GM18507 (cell line): ENCODE measurements at regions not wholly inside any gene's neighbourhood (a gene's known extent, or its start where the extent isn't known, plus 50 kb on each side); places are given as distances from the start of the nearest gene placed in this dataset.
"Not testable (repeated sequence)": the region's sequence is repeated elsewhere in the genome, so short reads cannot be mapped to it uniquely, and the experiment has no call there.

Experiments
- DNase-seq: peaks from one replicate; pipeline ENCODE4 v3.0.0; 2011; ENCODE audit warnings: low read depth; ENCODE audit not compliant: insufficient read length; ENCODE audit errors: extremely low spot score
- FAIRE-seq: peaks from 2 replicates; lab custom pipeline; 2011; peaks lifted over from hg19 to GRCh38; lab: Jason Lieb, UNC

DNA sequence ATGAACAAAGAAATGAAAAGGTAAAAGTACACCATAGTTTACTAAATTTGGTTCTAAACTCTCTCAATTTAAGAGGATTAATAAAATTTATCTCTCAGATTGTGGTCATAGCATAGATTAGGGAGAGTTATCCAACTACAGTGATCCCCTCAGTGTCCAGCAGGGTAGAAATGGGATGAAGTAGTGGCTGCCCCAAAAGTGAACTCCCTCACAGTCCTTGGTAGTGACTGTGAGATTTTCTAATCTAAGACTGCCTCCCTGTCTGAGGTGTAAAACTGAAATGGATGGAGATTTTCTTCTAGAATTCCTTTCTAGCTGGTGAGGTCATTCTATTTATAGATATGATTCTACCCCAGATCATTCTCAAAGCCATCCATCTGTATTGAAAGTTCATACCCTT is 455.5 kb downstream of the ACTL7B start:
- DNase-seq = no peak
- FAIRE-seq = no peak

DNA sequence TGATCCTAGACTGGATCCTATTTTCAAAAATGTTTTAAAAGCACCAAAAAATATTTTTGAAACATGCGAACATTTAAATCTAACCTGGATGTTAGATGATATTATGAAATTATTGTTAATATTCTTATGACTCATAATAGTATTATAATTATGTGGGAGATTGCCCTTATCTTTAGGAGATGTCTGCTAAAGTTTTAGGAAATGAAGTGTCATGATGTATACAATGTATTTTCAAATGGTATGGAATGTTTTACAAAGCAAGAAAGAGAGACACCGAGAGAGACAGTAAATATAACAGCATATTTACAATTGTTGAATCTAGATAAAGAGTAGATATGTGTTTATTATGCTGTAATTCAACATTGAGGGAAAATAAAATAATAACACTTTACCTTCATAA is 455.9 kb downstream of the ACTL7B start:
- DNase-seq (no peak), FAIRE-seq (no peak)

DNA sequence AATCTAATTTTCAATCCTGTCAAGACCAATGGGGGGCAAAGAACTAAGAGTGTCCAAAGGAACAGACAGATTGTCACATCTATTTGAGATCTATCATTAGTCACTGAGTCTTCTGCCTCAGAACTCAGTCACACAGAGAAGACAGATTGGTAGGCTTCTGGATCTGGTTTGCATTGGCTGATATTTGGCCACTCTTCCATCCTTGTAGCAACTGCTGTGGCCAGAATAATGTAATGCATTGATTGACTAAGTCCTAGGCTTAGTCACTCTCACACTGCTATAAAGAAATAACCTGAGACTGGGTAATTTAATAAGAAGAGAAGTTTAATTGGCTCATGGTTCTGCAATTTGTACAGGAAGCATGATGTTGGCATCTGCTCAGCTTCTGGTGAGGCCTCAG is 458.5 kb downstream of the ACTL7B start:
- FAIRE-seq (no peak), DNase-seq (no peak)

DNA sequence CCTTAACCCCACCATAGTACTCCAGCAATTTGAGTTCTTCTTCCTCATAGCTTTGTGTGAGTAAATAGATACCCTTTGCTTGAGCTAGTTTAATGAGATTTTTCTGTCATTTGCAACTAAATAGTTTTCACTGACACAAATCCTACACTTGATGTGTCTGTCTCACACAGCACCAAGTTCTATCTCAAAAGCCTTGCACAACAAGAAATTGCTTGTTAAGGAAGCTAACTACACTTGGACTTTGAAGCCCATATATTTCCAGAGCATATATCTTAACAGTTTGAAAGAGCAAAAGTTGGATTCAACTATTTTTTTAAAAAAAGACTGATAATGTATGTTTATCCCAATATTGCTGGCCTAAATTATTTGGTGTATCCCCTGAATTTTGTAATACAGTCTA is 459.2 kb downstream of the ACTL7B start:
- no peak for FAIRE-seq
- DNase-seq = no peak

DNA sequence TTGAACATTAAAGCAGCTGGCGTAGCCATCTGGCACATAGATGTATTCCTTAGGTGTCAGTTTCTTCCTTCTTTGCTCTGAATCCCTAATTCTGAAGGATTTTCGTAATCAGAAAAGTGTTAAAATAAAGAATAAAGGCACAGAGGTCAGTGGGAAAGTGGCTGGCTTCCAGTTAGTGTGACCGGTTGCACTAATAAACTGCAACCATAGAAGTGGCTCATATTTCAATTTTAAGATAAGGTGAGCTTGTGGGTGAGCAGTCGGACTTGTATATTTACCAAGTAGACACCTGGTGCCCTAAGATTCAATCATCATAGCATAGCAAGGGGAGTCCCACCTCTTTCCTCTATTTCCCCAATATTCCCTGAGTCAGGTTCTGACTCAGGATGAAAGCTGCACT is 459.6 kb downstream of the ACTL7B start:
- DNase-seq (no peak), FAIRE-seq (no peak)

DNA sequence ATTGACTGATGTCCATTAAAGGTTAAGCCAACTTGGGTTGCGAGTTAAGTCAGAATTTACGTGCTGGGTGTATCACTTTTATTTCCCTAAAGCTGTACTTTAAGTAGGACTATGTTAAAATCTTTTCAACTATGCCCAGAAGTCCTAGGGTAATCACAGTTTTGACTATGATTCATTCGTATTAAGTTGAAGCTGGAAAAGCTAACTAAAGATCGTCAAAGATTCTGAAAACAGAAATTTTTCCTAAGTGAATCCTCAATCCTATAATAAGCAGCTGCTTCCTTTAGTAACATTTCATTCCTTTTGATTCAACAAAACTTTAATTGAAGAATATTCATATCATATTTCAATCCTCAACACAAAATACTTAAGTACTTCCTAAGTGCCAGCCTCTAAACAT is 460.4 kb downstream of the ACTL7B start:
- no peak for DNase-seq

DNA sequence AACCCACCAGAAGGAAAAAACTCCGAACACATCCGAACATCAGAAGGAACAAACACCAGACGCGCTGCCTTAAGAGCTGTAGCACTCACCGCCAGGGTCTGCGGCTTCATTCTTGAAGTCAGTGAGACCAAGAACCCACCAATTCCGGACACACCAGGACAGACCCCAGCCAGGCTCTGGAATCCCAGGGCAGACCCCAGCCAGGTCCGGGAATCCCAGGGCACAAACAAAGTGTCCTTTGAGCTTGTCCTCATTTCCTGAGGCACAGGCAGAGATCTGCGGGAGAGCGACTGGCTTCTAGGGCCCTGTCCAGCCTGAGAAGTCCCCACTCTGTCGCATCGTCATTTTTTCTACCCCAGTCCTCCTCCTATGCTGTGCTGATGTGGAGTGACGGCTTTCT is 461.1 kb downstream of the ACTL7B start:
- no peak for FAIRE-seq
- DNase-seq = no peak

More for the DNA sequence above, 460.4 kb downstream of the ACTL7B start:
- no peak for FAIRE-seq

DNA sequence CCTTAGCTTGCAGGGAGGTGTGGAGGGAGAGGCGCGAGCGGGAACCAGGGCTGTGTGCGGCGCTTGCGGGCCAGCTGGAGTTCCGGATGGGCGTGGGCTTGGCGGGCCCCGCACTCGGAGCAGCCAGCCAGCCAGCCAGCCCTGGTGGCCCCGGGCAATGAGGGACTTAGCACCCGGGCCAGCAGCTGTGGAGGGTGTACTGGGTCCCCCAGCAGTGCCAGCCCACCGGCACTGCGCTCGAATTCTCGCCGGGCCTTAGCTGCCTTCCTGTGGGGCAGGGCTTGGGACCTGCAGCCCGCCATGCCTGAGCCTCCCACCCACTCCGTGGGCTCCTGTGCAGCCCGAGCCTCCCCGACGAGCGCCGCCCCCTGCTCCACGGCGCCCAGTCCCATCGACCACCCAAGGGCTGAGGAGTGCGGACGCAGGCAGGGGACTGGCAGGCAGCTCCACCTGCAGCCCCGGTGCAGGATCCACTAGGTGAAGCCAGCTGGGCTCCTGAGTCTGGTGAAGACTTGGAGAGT is 462.2 kb downstream of the ACTL7B start:
- not testable (repeated sequence) for DNase-seq, FAIRE-seq

DNA sequence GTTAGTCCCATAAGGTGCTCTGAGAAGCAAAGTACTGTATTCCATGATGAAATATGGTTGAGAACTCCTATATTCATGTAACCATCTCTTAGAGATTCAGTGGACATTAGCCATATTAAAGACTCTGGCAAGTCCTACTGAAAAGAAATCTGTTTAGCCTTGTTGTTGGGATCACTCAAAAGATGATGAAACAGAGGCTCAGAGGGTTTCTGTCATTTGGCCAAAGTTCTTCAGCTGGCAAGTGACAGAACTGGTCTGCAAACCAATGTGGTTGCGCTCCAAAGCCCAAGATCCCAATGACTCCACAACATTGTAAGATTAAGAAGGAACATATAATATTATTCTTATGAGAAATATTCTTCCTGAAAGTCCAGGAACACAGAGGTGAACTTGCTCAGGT is 462.9 kb downstream of the ACTL7B start:
- FAIRE-seq (no peak), DNase-seq (no peak)

DNA sequence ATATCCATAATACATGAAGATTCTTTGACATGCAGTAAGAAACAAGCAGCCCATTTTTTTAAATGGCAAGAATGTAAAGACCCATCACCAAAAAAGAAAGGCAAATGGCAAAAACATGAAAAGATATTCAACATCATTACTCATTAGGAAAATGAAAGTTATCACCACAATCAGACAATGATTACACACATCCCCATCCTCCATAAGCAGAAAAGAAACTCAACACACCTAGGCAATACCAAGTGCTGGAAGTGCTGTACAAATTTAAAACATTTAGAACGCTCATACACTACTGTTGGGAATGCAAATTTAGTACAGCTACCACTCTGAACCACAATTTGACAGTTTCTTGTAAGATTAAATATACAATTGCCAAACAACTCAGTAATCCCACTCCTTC is 466.7 kb downstream of the ACTL7B start:
- FAIRE-seq = peak; percentile 9
- DNase-seq = no peak

DNA sequence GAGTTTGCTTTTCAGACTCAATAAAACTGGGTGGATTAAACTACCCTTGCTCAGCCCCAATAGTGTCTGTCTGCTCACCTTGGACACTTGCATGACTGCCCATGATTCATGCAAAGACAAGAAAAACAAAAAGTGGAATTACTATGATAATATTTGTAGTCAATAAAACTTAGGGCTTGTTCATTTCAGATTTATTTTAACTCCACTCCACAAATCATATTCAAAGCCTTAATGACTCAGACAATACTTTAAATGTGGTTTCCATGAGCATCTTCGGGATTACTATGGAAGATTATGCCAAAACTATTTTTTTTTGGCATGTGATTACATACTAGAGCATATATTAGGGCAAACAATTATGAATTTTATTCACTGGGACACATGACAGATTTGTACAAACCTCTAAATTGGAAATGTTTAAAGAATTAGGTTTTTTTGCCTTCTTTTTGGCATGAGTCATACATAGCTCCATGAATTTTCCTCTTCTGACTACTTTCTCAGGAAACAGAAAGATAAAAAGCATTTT is 468.9 kb downstream of the ACTL7B start:
- DNase-seq (no peak), FAIRE-seq (no peak)

DNA sequence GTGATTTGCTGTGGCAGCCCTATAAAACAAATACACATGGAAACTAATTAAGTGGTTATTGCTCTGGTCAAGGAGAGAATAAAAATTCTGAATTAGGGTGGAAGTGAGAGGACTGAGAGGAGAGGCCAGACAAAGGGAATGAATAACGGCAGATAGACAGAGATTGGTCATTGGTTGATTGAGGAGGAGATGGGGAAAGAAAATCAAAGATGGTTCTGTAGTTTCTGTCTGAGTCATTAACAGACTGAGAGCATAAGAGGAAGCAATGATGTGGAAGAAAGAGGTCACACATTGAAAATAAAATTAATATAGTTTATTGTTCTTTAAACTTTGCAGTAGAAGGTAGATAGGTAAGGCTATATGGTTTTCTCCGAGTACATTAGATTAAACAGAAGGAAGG is 469.8 kb downstream of the ACTL7B start:
- FAIRE-seq = peak; percentile 39
- DNase-seq = no peak

DNA sequence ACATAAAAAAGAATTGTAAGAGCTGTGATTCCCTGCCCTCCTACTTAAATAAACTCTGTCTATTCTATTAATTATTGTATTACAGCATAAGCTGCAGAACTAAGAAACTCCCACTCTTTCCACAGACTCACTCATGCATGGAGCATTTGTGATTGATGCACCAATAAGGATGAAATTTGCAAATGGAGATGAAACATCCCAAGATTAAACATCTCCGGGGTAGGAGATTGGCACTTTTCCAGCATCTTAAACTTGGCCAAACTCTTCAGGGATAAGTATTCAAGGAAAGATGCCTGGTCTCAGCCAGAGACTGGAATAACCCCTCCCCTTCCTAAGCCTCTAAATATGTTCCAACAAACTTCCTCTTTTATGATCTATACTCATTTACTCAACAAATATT is 472.0 kb downstream of the ACTL7B start:
- FAIRE-seq (no peak), DNase-seq (no peak)

DNA sequence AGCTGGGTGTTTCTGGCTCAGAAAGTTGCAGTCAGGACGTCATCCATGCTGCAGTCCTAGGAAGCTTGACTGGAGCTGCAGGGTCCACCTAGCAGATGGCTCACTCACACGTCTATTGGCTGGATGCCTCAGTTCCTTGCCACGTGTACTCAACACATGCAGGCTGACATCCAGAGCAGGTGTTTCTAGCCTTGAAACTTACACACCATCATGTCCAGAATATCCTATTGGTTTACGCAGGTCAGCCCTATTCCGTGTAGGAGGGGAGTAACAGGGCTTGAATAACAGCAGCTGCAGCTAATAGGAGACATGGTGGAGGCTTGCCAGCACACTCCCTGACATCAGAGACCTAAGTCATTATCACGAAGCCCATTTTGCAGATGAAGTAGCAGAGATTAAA is 473.5 kb downstream of the ACTL7B start:
- FAIRE-seq = no peak
- DNase-seq = no peak

DNA sequence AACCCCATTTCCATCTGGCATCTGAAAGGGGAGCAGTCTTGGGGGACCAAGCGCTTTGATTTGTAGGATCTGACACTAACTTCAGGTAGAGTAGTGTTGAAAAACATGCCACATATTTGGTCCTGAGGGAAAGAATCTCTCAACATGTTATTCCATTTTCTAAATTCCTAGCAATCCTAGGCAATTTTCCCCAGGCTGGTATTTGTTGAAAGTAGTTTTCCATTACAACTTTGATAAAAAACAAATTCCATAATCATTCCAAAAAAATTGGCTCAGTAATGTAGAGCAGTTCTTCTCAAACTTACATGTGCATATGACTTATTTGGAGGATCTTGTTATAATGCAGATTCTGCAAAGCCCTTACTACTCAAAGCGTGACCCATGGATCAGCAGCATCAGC is 477.9 kb downstream of the ACTL7B start:
- no peak for DNase-seq
- no peak for FAIRE-seq

DNA sequence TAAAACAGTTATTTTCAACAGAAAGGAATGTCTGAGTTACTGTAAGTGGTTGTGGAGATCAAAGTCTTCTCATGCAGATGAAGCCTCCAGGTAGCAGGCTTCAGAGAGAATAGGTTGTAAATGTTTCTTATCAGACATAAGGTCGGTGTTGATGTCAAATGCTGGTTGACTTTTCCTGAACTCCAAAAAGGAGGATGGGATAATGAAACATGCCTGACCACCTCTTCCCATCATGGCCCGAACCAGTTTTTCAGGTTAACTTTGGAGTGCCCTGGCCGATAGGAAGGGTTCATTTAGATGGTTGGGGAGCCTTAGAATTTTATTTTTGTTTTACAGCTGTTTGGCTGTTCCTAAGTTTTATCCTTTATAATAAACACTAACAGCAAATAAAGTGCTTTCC is 478.4 kb downstream of the ACTL7B start:
- no peak for FAIRE-seq

DNA sequence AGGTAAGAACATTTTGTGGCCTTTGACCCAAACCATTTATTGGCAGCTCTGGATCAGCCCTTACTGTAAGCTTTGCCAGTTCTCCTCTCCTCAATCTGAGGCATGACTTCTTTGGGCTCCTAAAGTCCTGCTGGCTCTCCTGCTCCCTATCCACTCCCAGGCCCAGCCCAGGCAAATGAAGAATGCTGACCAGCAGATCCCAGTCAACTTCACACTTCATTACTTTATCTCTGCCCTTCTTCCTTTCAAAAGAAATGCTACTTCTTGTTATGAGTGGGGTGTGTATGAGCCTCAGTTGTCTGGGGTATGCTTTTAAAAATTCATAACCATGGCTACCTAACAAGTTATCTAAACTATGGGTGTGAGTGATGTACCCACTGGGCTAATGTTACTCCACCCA is 479.6 kb downstream of the ACTL7B start:
- DNase-seq (no peak), FAIRE-seq (no peak)

More for the DNA sequence above, 478.4 kb downstream of the ACTL7B start:
- DNase-seq = no peak

DNA sequence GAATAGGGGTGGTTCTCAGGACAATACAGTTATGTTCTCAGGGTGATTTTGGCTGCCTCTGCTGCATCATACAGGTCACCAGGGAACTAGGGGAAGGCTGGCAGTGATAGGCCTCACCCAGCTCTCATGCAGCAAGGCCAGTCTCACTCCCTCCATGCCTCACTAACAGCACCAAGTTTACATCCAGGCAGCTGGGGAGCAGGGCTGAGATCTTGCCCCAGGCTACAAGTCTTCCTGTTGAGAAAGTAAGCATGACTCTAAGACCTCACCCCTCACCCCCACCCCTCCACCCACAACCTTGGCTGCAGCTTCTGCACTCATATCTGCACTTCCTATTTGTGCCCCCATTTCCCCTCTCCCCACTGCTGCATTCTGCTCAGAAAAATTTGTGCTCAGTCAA is 481.2 kb downstream of the ACTL7B start:
- DNase-seq (no peak), FAIRE-seq (no peak)

DNA sequence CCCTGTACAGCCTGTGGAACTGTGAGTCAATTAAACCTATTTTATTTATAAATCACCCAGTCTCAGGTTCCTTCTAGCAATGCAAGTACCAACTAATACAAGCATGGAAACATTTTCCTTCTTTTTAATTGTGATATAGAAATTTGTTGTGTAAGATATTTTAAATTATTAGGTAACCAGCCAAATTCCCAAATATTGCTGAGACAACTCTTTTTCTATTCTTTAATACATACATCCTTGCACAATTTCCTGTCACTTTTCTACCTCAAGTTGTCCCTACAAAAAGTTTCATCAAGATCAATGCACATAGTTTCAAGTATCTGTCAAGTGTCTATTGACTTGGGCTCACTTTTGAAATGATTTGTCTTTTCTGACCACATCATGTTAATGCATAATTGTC is 488.6 kb downstream of the ACTL7B start:
- DNase-seq (no peak), FAIRE-seq (no peak)

DNA sequence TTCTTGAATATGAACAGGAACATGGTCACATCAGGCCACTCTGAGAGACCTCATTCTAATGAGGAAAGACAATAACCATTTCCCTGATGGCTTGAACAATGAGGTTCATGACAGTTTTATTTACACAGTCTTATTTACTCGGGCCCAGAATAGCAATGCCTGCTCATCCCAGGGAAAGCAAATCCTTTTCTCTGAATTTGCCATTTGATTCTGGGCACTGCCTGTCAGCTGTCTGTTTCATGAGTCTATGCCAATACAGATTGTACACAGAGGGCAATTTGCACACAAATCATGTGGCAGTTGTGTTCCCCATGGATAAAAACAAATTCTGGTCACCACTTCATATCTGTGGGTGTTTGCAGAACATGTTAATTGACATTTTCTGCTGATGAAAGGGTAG is 492.5 kb downstream of the ACTL7B start:
- DNase-seq = no peak
- FAIRE-seq = no peak

DNA sequence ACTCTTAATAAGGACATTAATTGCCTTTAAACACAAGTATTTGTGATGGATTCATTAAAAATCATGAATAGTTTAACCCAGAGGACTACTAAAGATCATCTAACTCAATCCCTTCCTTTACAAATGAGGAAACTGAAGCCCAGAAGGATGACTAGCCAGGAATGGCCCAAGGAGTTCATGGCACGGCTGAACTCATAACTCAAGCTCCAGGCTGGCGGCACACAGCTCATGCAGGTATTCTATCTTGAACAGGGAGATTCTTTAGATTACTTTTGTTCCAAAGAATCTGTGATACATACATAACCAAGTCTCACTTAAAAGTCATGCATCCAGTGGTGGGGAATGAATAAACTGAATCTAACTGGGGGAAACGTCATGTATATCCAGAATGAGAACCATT is 495.5 kb downstream of the ACTL7B start:
- DNase-seq (no peak), FAIRE-seq (no peak)

DNA sequence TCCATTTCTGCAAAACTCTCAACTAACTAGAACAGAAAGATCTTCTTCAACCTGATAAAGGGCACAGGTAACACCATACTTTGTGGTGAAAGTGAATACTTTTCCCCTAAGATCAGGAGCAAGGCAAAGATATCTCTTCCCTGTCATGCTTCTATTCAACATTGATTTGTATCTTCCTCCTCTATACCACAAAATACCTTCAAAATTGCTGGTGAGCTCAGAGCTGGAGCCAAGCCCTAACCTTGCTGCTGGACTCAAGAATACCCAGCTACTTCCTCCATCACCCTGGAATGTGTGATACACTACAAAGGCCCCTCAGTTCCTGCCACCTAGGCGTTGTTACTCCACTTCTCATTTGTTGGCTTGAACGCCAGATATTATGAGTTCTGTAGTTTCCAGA is 499.0 kb downstream of the ACTL7B start:
- no peak for DNase-seq
- FAIRE-seq = no peak
